ENCODE measurements at regions not wholly inside any gene's neighbourhood (a gene's known extent, or its start where the extent isn't known, plus 50 kb on each side); places are given as distances from the start of the nearest gene placed in this dataset.

GRCh38 chr22:48284671-48285070 is 1522.2 kb downstream of the TBC1D22A start:
- Histone ChIP-seq H3K9me2 (replicated peaks; ENCODE audit: control insufficient read depth, low read length) (no peaks in the 10 kb centered on the region), H3K36me3 (ENCODE audit: control insufficient read depth, low read length) (no peaks in the 10 kb centered on the region), H3K27me3 (ENCODE audit: control insufficient read depth, low read length) (peaks cover 2% of the 10 kb centered on the region; the same call in 1 of the 2 replicates), H4K20me1 (ENCODE audit: control insufficient read depth, insufficient read depth, low read depth, low read length) (no peaks in the 10 kb centered on the region), H3F3A (ENCODE audit: control insufficient read depth, insufficient read depth) (no peaks in the 10 kb centered on the region), H3K9me3 (ENCODE audit: control insufficient read depth, insufficient read depth, low read length) (no peaks in the 10 kb centered on the region), H3K4me3 (ENCODE audit: low read length) (no peak overlapping the region), H3K27ac (ENCODE audit: low read depth, low read length) (no peak overlapping the region), H3K79me2 (ENCODE audit: control insufficient read depth, low read length) (no peaks in the 10 kb centered on the region), H3K4me1 (ENCODE audit: control insufficient read depth, low read length) (no peaks in the 10 kb centered on the region), H3K4me2 (ENCODE audit: low read length) (no peak overlapping the region)
- no peak for TF ChIP-seq EZH2phosphoT487 (IDR thresholded peaks at IDR 0.05; ENCODE audit: borderline replicate concordance, low read length)
- TF ChIP-seq CTCF (IDR thresholded peaks at IDR 0.05; ENCODE audit: low read depth, low read length, poor library complexity, severe bottlenecking), result no peak

- H3K4me3 ChIP-seq (ENCODE audit: low read length), result no peak overlapping the region
- H3K27me3 ChIP-seq (ENCODE audit: control insufficient read depth, low read length), result no peaks in the 10 kb centered on the region; the same call in 1 of the 2 replicates
- no peaks in the 10 kb centered on the region for H3K79me2 ChIP-seq (ENCODE audit: control insufficient read depth, low read length)
- no peaks in the 10 kb centered on the region for H3K36me3 ChIP-seq (ENCODE audit: control insufficient read depth, low read length)
- no peaks in the 10 kb centered on the region for H3F3A ChIP-seq (ENCODE audit: control insufficient read depth, insufficient read depth)
- H3K9me3 ChIP-seq (ENCODE audit: control insufficient read depth, insufficient read depth, low read length), result no peaks in the 10 kb centered on the region
- H4K20me1 ChIP-seq (ENCODE audit: control insufficient read depth, insufficient read depth, low read depth, low read length), result no peaks in the 10 kb centered on the region
- no peak overlapping the region for H3K4me2 ChIP-seq (ENCODE audit: low read length)
- no peaks in the 10 kb centered on the region for H3K4me1 ChIP-seq (ENCODE audit: control insufficient read depth, low read length)
- no peaks in the 10 kb centered on the region for H3K9me2 ChIP-seq (replicated peaks; ENCODE audit: control insufficient read depth, low read length)
- H3K27ac ChIP-seq (ENCODE audit: low read depth, low read length), result no peak overlapping the region
- TF ChIP-seq EZH2phosphoT487 (IDR thresholded peaks at IDR 0.05; ENCODE audit: borderline replicate concordance, low read length), result no peak
- TF ChIP-seq CTCF (IDR thresholded peaks at IDR 0.05; ENCODE audit: low read depth, low read length, poor library complexity, severe bottlenecking), result no peak
Observed at GRCh38 chr22:48282804-48283203, 1520.4 kb downstream of the TBC1D22A start.

- no peaks in the 10 kb centered on the region for H4K20me1 ChIP-seq (ENCODE audit: control insufficient read depth, insufficient read depth, low read depth, low read length)
- H3K9me3 ChIP-seq (ENCODE audit: control insufficient read depth, insufficient read depth, low read length), result no peaks in the 10 kb centered on the region
- H3F3A ChIP-seq (ENCODE audit: control insufficient read depth, insufficient read depth), result no peaks in the 10 kb centered on the region
- TF ChIP-seq CTCF (IDR thresholded peaks at IDR 0.05; ENCODE audit: low read depth, low read length, poor library complexity, severe bottlenecking), result no peak
- TF ChIP-seq EZH2phosphoT487 (IDR thresholded peaks at IDR 0.05; ENCODE audit: borderline replicate concordance, low read length), result no peak
- H3K9me2 ChIP-seq (replicated peaks; ENCODE audit: control insufficient read depth, low read length), result no peaks in the 10 kb centered on the region
- no peaks in the 10 kb centered on the region for H3K36me3 ChIP-seq (ENCODE audit: control insufficient read depth, low read length)
- H3K79me2 ChIP-seq (ENCODE audit: control insufficient read depth, low read length), result no peaks in the 10 kb centered on the region
- no peak overlapping the region for H3K4me2 ChIP-seq (ENCODE audit: low read length)
- no peaks in the 10 kb centered on the region for H3K4me1 ChIP-seq (ENCODE audit: control insufficient read depth, low read length)
- H3K27ac ChIP-seq (ENCODE audit: low read depth, low read length), result no peak overlapping the region
- H3K27me3 ChIP-seq (ENCODE audit: control insufficient read depth, low read length), result no peaks in the 10 kb centered on the region; the same call in 1 of the 2 replicates
- no peak overlapping the region for H3K4me3 ChIP-seq (ENCODE audit: low read length)
Observed at GRCh38 chr22:48279461-48279756, 1517.0 kb downstream of the TBC1D22A start.
